ENCODE measurements at regions not wholly inside any gene's neighbourhood (a gene's known extent, or its start where the extent isn't known, plus 50 kb on each side); places are given as distances from the start of the nearest gene placed in this dataset.

DNA sequence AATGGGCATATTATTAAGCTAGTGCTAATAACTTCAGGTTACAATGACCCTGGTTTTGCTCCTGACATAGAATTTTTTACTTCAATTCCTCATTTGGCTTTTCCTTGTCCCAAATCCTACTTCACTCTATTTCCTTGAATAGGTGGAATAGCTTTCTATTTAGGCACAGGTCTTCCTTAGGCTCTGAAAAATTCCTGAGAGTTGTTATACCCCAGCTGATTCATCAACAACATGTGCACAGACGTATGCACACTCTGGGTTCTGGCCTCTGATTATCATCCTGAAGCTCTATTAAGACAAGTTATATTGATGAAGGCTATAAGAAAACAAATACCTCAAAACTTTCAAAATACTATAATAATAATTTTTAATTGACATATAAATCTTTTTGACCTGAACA, 172.4 kb downstream of the NTMT2 start:
- Histone ChIP-seq H3K4me3 (ENCODE audit: insufficient read depth, low read depth, low read length) (no peak overlapping the region), H3K36me3 (replicated peaks; ENCODE audit: control insufficient read depth, insufficient read depth, low read length) (no peaks in the 10 kb centered on the region), H3K27me3 (ENCODE audit: control insufficient read depth, insufficient read depth, low read length) (no peaks in the 10 kb centered on the region)
- no peak for DNase-seq

GRCh38 chr1:170318736-170319135, 173.0 kb downstream of the NTMT2 start:
- no peak for DNase-seq
- no peaks in the 10 kb centered on the region for H3K27me3 ChIP-seq (ENCODE audit: control insufficient read depth, insufficient read depth, low read length)
- H3K36me3 ChIP-seq (replicated peaks; ENCODE audit: control insufficient read depth, insufficient read depth, low read length): no peaks in the 10 kb centered on the region
- no peak overlapping the region for H3K4me3 ChIP-seq (ENCODE audit: insufficient read depth, low read depth, low read length)

DNA sequence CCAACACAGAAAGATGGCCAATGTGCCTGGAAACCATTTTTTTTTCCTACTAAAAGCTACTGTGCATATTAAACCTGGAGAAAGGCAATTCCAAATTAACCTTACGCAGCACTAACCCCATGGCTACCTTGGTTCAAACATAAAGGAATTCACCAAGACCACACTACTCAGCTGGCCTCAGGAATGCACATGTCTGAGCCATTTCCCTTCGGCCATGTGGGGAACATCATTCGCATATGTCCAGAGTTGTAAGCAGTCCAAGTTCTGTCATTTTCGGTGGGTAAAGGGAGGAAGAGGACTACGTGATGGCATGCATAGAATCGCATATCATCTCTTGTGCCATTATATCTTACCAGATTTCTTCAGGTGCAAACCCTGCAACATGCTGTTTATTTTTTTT, 175.4 kb downstream of the NTMT2 start:
- no peak for DNase-seq
- no peaks in the 10 kb centered on the region for H3K36me3 ChIP-seq (replicated peaks; ENCODE audit: control insufficient read depth, insufficient read depth, low read length)
- H3K27me3 ChIP-seq (ENCODE audit: control insufficient read depth, insufficient read depth, low read length): no peaks in the 10 kb centered on the region
- H3K4me3 ChIP-seq (ENCODE audit: insufficient read depth, low read depth, low read length): no peak overlapping the region

DNA sequence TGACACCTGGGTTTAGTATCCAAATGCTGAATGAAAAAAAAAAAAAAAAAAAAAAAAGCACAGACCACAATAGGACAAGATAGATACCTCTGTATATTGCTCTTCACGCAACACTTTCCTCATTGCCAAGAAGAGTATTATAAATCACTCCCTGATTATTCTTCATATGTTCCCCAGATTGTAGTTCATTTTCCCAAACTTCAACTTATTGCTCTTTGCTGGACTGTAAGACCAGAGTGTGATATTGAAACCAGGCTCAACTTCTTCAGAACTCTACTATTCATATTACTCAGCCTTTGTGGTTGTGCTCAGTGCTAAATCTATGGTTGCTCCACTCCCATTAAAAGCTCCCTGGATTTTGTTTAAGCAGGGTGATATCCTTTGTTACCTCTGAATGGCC, 180.4 kb downstream of the NTMT2 start:
- no peak for DNase-seq
- no peaks in the 10 kb centered on the region for H3K36me3 ChIP-seq (replicated peaks; ENCODE audit: control insufficient read depth, insufficient read depth, low read length)
- no peaks in the 10 kb centered on the region for H3K27me3 ChIP-seq (ENCODE audit: control insufficient read depth, insufficient read depth, low read length)
- H3K4me3 ChIP-seq (ENCODE audit: insufficient read depth, low read depth, low read length): no peak overlapping the region

GRCh38 chr1:170332801-170333200, 187.0 kb downstream of the NTMT2 start:
- no peaks in the 10 kb centered on the region for H3K27me3 ChIP-seq (ENCODE audit: control insufficient read depth, insufficient read depth, low read length)
- H3K4me3 ChIP-seq (ENCODE audit: insufficient read depth, low read depth, low read length): no peak overlapping the region
- H3K36me3 ChIP-seq (replicated peaks; ENCODE audit: control insufficient read depth, insufficient read depth, low read length): no peaks in the 10 kb centered on the region
- no peak for DNase-seq

- H3K36me3 ChIP-seq (replicated peaks; ENCODE audit: control insufficient read depth, insufficient read depth, low read length): no peaks in the 10 kb centered on the region
- no peak overlapping the region for H3K4me3 ChIP-seq (ENCODE audit: insufficient read depth, low read depth, low read length)
- no peak for DNase-seq
- no peaks in the 10 kb centered on the region for H3K27me3 ChIP-seq (ENCODE audit: control insufficient read depth, insufficient read depth, low read length)
Observed at GRCh38 chr1:170337413-170337994, 191.7 kb downstream of the NTMT2 start.

- DNase-seq: no peak
- Histone ChIP-seq H3K4me3 (ENCODE audit: insufficient read depth, low read depth, low read length) (no peak overlapping the region), H3K36me3 (replicated peaks; ENCODE audit: control insufficient read depth, insufficient read depth, low read length) (no peaks in the 10 kb centered on the region)
Observed at GRCh38 chr1:170339534-170339933, 192.4 kb upstream of the GORAB start.

GRCh38 chr1:170340308-170340707, 191.7 kb upstream of the GORAB start:
- Histone ChIP-seq H3K36me3 (replicated peaks; ENCODE audit: control insufficient read depth, insufficient read depth, low read length) (no peaks in the 10 kb centered on the region), H3K4me3 (ENCODE audit: insufficient read depth, low read depth, low read length) (no peak overlapping the region), H3K27me3 (ENCODE audit: control insufficient read depth, insufficient read depth, low read length) (no peaks in the 10 kb centered on the region)
- no peak for DNase-seq

More at GRCh38 chr1:170339534-170339933, 192.4 kb upstream of the GORAB start:
- no peaks in the 10 kb centered on the region for H3K27me3 ChIP-seq (ENCODE audit: control insufficient read depth, insufficient read depth, low read length)

- no peaks in the 10 kb centered on the region for H3K36me3 ChIP-seq (replicated peaks; ENCODE audit: control insufficient read depth, insufficient read depth, low read length)
- no peaks in the 10 kb centered on the region for H3K27me3 ChIP-seq (ENCODE audit: control insufficient read depth, insufficient read depth, low read length)
- H3K4me3 ChIP-seq (ENCODE audit: insufficient read depth, low read depth, low read length): no peak overlapping the region
- no peak for DNase-seq
Observed at GRCh38 chr1:170351366-170351946, 180.5 kb upstream of the GORAB start.

DNA sequence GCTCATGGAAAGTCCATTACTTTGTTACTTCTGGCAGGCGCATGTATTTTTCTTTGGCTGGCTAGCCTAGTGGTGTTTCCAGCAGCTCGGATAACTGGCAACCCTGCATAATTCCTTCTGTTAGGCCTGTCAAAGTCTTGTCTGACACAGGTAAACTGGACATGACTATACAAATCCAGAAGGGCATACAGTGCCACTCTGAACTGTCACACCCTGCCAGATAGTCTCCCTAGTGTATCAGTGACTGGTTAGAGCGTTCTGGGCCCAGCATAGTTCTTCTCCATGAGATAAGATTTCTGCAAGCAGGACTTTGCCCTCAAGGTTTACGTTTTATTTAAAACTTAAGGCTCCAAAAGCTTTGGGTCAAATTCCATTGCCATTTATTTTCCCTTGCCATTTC, 177.7 kb upstream of the GORAB start:
- no peaks in the 10 kb centered on the region for H3K36me3 ChIP-seq (replicated peaks; ENCODE audit: control insufficient read depth, insufficient read depth, low read length)
- H3K27me3 ChIP-seq (ENCODE audit: control insufficient read depth, insufficient read depth, low read length): no peaks in the 10 kb centered on the region
- no peak overlapping the region for H3K4me3 ChIP-seq (ENCODE audit: insufficient read depth, low read depth, low read length)
- no peak for DNase-seq

- Histone ChIP-seq H3K36me3 (replicated peaks; ENCODE audit: control insufficient read depth, insufficient read depth, low read length) (no peaks in the 10 kb centered on the region), H3K4me3 (ENCODE audit: insufficient read depth, low read depth, low read length) (no peak overlapping the region), H3K27me3 (ENCODE audit: control insufficient read depth, insufficient read depth, low read length) (no peaks in the 10 kb centered on the region)
- DNase-seq: no peak
Observed at GRCh38 chr1:170354690-170355089, 177.3 kb upstream of the GORAB start.

- H3K27me3 ChIP-seq (ENCODE audit: control insufficient read depth, insufficient read depth, low read length): no peaks in the 10 kb centered on the region
- H3K4me3 ChIP-seq (ENCODE audit: insufficient read depth, low read depth, low read length): no peak overlapping the region
- no peaks in the 10 kb centered on the region for H3K36me3 ChIP-seq (replicated peaks; ENCODE audit: control insufficient read depth, insufficient read depth, low read length)
- DNase-seq: no peak
Observed at GRCh38 chr1:170355267-170355801, 176.6 kb upstream of the GORAB start.

- no peak for DNase-seq
- no peak overlapping the region for H3K4me3 ChIP-seq (ENCODE audit: insufficient read depth, low read depth, low read length)
Observed at GRCh38 chr1:170356585-170356984, 175.4 kb upstream of the GORAB start.

GRCh38 chr1:170357750-170358149, 174.2 kb upstream of the GORAB start:
- H3K4me3 ChIP-seq (ENCODE audit: insufficient read depth, low read depth, low read length): no peak overlapping the region
- DNase-seq: no peak
- no peaks in the 10 kb centered on the region for H3K36me3 ChIP-seq (replicated peaks; ENCODE audit: control insufficient read depth, insufficient read depth, low read length)
- no peaks in the 10 kb centered on the region for H3K27me3 ChIP-seq (ENCODE audit: control insufficient read depth, insufficient read depth, low read length)

More at GRCh38 chr1:170356585-170356984, 175.4 kb upstream of the GORAB start:
- Histone ChIP-seq H3K27me3 (ENCODE audit: control insufficient read depth, insufficient read depth, low read length) (no peaks in the 10 kb centered on the region), H3K36me3 (replicated peaks; ENCODE audit: control insufficient read depth, insufficient read depth, low read length) (no peaks in the 10 kb centered on the region)

GRCh38 chr1:170360601-170361000, 171.4 kb upstream of the GORAB start:
- no peaks in the 10 kb centered on the region for H3K36me3 ChIP-seq (replicated peaks; ENCODE audit: control insufficient read depth, insufficient read depth, low read length)
- H3K4me3 ChIP-seq (ENCODE audit: insufficient read depth, low read depth, low read length): no peak overlapping the region
- DNase-seq: no peak
- no peaks in the 10 kb centered on the region for H3K27me3 ChIP-seq (ENCODE audit: control insufficient read depth, insufficient read depth, low read length)

Measured in H7 (cell line).